ENCODE measurements at regions not wholly inside any gene's neighbourhood (a gene's known extent, or its start where the extent isn't known, plus 50 kb on each side); places are given as distances from the start of the nearest gene placed in this dataset.
"Not testable (repeated sequence)": the region's sequence is repeated elsewhere in the genome, so short reads cannot be mapped to it uniquely, and the experiment has no call there.

DNA sequence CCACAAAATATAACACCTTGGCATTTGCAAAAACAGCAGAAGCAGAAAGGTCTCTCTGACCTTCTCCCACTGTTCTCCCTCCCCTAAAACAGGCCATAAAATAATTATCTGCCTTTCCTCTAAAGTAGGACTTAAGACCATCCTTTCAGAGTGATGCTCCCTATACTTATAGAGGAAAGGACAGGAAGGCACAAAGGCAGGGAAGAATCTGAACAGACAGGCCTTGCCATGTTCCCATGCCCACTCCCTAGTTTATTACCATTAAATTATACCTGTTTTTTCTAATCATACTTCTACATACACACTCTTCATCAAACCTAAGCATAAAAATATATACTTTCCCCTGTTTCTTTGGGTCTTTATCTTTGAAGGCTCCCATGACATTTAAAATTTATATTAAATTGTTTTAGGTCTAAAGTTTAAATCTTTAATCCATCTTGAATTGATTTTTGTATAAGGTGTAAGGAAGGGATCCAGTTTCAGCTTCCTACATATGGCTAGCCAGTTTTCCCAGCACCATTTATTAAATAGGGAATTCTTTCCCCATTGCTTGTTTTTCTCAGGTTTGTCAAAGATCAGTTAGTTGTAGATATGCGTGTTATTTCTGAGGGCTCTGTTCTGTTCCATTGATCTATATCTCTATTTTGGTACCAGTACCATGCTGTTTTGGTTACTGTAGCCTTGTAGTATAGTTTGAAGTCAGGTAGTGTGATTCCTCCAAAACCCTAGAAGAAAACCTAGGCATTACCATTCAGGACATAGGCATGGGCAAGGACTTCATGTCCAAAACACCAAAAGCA is 755.8 kb upstream of the ADGRB3 start:
- not testable (repeated sequence) for DNase-seq (ENCODE audit: low spot score)

DNA sequence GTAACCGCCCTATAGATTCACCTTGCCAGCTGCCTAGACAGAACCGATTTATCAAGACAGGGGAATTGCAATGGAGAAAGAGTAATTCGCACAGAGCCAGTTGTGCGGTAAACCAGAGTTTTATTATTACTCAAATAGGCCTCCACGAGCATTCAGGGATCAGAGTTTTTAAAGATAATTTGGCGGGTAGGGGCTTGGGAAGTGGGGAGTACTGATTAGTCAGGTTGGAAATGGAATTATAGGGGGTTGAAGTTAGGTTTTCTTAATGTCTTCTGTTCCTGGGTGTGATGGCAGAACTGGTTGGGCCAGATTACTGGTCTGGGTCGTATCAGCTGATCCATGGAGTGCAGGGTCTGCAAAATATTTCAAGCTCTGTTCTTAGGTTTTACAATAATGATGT is 756.9 kb upstream of the ADGRB3 start:
- DNase-seq (ENCODE audit: low spot score): not testable (repeated sequence)

DNA sequence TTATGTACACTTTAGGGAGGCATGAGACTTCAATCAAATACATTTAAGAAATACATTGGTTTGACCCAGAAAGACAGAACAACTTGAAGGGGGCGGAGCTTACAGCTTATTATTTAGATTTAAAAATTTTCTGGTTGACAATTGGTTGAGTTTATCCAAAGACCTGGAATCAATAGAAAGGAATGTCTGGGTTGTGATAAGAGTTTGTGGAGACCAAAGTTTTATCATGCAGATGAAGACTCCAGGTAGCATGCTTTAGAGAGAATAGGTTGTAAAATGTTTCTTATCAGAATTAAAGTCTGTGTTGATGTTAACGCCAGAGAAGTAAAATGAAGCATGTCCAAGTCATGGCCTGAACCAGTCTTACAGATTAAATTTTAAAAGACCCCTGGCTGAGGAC is 757.8 kb upstream of the ADGRB3 start:
- DNase-seq (ENCODE audit: low spot score): no peak

DNA sequence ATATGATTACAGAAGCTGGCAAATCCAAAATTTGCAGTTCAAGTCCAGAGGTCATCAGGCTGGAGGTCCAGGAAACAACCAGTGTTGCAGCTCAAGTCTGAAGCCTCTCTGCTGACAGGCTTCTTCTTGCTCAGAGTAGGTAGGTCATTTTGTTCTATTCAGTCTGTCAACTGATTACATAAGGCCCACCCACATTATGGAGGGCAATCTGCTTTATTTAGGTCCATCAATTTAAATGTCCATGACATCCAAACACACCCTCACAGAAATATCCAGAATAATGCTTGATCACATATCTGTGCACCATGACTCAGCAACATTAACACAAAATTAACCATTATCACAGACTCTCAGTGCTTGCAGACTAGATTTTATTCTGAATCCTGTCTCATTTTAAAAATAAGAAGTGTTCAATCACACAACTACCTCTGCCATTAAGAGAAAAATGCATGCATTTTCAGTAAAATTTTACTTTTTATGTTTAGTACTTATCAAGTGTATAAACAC is 759.2 kb upstream of the ADGRB3 start:
- no peak for DNase-seq (ENCODE audit: low spot score)

DNA sequence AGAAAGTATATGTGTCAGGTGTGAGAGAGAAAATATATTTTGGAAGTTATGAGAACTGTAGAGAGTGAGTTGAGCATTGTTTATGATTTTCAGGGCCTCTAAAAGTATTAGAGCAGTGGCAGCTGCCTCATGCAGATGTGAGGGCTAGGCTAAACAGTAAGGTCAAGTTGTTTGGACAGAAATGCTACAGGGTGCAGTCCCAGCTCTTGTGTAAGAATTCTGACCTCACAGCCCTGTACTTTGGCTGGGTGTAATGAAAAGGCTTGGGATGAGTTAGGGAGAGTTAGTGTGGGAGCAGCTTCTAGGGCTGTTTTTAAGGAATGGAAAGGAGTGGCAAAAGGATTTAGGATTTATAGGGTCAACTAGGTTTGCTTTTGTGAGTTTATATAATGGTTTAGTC is 764.8 kb upstream of the ADGRB3 start:
- no peak for DNase-seq (ENCODE audit: low spot score)

DNA sequence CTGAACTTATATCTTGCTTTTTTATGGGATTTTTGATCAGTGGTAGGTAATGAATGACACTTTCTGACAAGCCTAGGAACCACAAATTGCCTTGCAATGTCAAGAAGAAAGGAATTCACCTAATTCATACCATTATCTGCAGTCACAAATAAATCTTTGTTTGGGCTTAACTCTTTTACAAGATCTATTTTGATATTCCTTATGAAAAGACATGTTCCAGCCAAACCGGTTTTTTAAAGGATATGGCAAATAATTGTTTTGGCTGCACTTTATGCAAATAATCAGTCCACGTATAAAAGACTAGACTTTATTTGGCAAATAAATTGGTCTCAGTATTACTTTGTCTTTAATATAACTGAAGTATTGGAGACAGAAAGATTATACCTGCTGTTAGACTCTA is 771.7 kb upstream of the ADGRB3 start:
- no peak for DNase-seq (ENCODE audit: low spot score)

DNA sequence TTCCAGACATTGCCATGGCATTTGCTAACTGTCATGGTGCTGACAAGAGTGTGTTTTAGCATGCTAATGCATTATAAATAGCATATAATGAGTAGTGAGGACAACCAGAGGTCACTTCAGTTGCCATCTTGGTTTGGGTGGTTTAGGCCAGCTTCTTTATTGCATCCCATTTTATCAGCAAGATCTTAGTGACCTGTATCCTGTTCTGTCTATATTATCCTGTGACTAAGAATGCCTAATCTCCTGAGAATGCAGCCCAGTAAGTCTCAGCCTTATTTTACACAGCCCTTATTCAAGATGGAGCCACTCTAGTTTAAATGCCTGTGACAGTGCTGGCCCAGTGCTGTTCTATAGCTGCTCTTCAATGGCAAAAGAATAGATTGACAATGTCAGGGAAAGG is 781.0 kb upstream of the ADGRB3 start:
- no peak for DNase-seq (ENCODE audit: low spot score)

DNA sequence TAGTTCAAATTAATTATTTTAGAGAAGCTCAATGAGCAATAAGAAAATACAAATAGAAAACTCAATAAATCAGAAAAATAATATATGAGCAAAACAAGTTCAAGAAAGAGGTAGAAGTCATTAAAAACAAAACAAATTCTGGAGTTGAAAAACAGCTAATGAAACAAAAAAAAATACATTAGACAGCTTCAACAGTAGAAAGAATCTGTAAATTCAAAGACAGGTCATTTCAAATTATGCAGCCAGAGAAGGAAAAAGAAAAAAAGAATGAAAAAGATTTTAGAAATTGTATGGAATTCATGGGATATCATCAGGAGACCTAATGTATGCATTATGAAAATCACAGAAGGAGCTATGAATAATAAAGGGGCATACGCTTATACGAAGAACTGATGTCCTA is 795.3 kb upstream of the ADGRB3 start:
- no peak for DNase-seq (ENCODE audit: low spot score)

DNA sequence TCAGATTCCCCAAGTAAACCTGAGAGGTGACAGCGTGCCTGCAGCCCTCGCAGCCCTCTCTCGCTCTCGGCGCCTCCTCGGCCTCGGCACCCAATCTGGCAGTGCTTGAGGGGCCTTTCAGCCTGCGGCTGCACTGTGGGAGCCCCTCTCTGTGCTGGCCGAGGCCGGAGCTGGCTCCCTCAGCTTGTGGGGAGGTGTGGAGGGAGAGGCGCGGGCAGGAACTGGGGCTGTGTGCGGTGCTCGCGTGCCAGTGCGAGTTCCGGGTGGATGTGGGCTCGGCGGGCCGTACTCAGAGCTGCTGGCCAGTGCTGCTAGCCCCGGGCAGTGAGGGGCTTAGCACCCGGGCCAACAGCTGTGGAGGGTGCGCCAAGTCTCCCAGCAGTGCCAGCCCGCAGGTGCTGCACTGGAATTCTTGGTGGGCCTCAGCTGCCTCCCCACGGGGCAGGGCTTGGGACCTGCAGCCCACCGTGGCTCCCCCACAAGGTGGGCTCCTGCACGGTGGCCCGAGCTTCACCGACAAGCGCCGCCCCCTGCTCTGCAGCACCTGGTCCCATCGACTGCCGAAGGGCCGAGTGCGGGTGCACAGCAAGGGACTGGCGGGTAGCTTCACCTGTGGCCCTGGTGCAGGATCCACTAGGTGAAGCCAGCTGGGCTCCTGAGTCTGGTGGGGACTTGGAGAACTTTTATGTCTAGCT is 809.7 kb upstream of the ADGRB3 start:
- DNase-seq (ENCODE audit: low spot score): no peak

DNA sequence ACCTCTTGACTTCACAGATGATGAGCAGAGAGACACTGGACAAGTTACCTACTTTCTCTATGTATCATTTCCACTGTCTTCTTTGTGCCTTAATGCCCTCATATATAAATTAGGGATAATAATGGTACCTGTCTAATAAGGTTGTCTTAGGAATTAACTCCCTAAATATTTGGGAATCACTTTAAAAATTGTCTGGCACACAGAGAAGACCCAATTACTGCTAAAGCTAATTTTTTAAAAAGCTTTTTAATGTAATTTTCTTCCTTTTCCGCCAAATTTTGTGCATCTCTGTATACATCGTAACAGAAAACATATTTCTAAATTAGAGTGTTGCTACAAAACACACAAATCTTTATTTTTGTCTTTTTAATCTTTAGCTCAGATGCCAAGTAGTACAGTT is 816.8 kb upstream of the ADGRB3 start:
- no peak for DNase-seq (ENCODE audit: low spot score)

DNA sequence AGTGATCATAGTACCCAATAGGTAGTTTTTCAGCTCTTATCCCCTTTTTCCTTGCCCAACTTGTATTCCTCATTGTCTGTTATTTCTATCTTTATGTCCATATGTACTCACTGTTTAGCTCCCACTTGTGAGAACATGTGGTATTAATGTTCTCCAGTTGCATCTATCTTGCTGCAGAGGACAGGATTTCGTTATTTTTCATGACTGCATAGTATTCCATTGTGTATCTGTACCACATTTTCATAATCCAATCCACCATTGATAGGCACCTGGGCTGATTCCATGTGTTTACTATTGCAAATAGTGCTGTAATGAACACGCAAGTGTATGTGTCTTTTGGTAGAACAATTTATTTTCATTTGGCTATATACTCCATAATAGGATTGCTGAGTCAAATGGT is 819.5 kb upstream of the ADGRB3 start:
- no peak for DNase-seq (ENCODE audit: low spot score)

DNA sequence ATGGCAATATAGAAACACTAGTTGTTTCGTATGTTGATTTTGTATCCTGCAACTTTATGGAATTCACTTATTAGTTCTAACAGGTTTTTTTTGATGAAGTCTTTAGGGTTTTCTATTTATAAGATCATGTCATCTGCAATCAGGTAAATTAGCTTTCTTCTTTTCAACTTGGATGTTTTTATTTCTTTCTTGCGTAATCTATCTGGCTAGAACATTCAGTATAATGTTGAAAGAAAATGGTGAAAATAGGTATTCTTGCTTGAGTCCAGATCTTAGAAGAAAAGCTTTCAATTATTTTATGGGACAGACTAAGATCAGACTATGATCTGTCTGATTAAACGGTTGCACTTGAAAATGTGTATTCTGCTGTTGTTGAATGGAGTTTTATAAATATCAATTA is 820.8 kb upstream of the ADGRB3 start:
- DNase-seq (ENCODE audit: low spot score): no peak

DNA sequence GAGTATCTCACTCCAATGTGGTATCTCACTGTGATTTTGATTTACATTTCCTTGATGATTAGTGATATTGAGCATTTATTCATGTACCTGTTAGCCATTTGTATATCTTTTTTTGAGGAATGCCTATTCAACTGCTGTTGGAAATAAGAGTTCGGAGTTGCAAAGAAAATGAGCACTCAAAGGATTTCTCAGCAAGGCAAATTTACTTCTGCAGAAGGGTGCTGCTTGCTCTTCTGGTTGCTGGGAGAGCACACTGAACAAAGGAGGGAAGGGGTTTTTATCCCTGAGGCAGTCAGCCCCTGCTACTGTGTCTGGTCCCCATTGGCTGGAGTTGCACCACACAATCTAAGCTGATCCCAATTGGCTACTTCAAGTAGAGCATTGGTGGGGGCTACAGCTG is 822.4 kb upstream of the ADGRB3 start:
- DNase-seq (ENCODE audit: low spot score): no peak

DNA sequence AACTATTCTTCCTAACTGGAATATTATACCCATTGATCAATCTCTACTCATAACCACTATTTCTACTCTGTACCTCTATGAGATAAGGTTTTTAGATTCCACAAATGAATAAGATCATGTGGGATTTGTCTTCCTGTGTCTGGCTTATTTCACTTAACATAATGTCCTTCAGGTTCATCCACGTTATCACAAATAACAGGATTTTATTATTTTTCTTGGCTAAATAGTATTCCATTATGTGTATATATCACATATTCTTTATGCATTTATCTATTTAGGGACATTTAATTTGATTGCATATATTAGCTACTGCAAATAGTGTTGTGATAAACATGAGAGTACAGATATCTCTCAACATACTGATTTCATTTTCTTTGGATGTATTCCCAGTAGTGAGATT is 823.0 kb upstream of the ADGRB3 start:
- no peak for DNase-seq (ENCODE audit: low spot score)

DNA sequence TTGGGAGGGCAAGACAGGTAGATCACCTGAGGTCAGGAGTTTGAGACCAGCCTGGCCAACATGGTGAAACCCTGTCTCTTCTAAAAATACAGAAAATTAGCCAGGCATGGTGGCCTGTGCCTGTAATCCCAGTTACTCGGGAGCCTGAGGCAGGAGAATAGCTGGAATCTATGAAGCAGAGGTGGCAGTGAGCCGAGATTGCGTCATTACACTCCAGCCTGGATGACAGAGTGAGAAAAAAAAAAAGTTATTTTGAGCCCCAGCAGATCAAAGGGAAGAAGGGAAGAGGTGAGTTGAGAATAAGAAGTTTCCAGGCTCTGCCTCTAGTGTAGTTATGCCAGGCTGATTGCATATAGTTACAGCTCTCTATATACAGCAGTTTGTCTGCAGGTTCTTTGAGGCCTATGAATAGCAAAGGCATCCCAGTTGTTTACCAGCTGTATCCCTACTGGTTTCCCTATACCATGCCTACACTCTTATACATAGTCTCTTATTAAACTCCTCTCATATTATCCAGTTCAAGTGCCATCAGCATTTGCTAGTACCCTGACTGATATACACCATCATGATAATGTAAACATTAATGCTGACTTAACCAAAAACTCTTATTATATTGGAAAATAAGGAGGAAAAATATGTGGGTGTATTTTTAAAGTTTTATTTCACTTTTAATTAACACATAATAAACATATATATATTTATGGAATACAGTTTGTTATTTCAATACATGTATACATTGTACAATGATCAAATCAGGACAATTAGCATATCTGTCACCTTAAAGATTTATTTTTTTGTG is 823.6 kb upstream of the ADGRB3 start:
- no peak for DNase-seq (ENCODE audit: low spot score)

DNA sequence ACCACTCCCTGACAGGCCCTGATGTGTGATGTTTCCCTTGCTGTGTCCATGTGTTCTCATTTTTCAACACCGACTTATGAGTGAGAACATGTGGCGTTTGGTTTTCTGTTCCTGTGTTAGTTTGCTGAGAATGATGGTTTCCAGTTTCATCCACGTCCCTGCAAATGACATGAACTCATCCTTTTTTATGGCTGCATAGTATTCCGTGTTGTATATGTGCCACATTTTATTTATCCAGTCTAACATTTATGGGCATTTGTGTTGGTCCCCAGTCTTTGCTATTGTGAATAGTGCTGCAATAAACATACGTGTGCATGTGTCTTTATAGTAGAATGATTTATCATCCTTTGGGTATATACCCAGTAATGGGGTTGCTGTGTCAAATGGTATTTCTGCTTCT is 830.3 kb upstream of the ADGRB3 start:
- not testable (repeated sequence) for DNase-seq (ENCODE audit: low spot score)

DNA sequence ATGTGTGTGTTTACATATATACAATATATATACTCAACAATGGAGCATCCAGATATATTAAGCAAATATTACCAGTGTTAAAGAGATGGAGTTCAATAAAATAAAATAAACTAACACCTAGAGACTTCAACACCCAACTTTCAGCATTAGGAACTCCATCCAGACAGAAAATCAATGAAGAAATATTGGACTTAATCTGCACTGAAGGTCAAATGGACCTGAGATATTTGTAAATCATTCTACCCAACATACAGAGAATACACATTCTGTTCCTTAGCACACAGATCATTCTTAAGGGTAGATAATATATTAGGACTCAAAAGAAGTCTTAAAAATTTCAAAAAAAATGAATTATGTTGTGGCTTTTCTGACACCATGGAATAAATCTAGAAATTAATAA is 832.3 kb upstream of the ADGRB3 start:
- DNase-seq (ENCODE audit: low spot score): no peak

DNA sequence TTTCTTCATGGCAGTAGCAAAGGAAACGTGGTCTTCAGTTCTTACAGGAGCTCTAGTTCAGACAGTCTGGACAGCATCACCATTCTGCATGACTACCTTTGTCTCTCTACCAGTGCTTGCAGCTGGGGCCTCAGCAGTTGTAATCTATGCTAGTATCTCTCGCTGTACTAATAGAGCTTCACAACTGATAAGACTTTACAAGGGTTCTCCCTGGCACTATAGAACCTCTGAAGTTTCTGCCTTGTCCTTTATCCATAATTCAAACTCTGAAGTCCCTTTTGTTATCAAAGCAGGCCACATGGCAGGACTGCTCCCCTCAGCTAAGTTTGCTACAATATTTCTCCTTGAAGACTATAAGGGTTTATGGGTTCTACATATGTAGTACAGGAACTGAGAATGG is 842.1 kb upstream of the ADGRB3 start:
- DNase-seq (ENCODE audit: low spot score): no peak

DNA sequence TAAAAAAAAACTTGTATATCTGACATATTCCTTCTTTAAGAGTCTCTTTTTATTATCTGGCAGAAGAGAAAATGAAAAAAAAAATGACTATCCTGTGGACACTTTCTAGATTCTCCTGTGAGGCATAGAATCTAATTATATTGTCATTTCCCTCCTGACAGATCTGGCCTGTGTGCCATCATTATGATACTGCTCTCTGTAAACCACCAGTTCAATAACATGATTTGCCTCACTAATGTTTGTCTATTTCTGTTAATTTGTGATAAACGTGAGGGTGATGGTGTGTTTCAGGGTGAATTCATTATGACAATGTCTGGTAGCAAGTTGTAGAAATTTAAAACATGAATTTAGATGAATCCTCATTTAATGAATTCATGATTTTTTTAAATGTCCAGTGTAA is 844.5 kb upstream of the ADGRB3 start:
- DNase-seq (ENCODE audit: low spot score): no peak

DNA sequence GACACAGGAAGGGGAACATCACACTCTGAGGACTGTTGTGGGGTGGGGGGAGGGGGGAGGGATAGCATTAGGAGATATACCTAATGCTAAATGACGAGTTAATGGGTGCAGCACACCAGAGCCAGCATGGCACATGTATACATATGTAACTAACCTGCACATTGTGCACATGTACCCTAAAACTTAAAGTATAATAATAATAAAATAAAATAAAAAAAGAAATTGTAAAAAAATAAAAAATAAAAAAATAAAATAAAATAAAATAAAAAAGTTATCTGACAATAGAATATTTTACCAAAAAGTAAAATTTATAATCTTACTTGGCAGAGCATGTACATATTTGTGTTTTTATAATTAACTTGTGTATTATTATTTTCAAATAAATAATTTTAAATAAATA is 848.0 kb upstream of the ADGRB3 start:
- DNase-seq (ENCODE audit: low spot score): not testable (repeated sequence)

DNA sequence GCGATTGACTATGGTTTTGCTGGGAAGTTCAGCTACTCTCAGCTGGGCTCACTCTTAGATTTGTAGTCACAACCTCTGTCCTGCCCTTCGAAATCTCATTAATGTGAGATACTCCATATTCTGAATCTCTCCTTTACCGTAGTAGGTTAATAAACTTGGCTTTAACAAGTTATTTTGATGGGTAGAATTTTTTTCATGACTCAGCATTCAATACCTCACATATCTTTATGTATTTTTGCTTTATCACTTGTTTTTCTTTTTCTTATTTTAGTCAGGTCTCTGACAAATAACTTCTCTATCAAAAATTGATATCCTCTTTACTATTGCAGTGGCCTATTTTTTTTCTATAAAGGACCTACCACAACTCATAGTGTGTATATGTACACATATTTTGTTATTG is 855.2 kb upstream of the ADGRB3 start:
- no peak for DNase-seq (ENCODE audit: low spot score)

DNA sequence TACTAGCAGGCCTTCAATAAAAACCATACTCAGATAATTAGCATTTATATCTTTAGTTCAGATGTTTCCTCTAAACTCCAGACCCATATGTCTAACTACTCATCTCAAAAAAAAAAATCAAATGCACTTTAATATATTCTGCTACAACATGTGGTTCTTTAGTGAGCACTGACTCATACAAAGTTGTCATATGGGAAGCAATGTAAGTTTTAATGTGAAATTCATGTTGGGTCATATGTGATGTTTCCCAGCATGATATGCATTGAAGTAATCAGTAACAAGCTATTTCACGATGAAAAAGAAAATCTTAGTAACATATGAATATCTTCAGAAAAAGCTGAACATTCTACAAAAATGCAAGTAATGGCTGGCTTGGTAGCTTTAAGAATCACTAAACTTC is 859.7 kb upstream of the ADGRB3 start:
- DNase-seq (ENCODE audit: low spot score): no peak

DNA sequence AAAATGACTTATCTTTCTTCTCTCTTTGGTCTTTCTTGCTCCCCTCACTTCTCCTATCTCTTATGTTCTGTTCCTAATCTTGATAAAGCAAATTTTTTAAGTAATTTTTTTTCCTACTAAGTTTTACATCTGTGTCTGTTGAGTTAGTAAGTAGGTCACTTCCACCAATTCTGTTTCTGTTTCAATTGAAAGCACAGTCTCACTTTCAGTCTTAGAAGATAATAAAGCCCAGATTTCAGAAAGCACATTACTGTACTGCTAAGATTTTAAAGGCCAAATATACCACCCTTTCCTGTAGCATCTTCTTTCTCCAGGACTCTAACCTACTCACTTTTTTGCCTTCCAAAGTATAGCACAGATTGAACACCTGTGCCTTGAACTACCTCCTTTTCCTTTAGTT is 866.1 kb upstream of the ADGRB3 start:
- DNase-seq (ENCODE audit: low spot score): no peak
